Right cardiac atrium (tissue), 5 donors: ENCODE measurements at regions not wholly inside any gene's neighbourhood (a gene's known extent, or its start where the extent isn't known, plus 50 kb on each side); places are given as distances from the start of the nearest gene placed in this dataset.
A peak's percentile ranks its signal among the peaks of the same experiment; 100 is the strongest.

Experiments
- ATAC-seq, 2 donors: fragments of 200-7000 bp; cut with Tn5 transposase; one replicate each; pipeline versions ENCODE4 v1.8.0 to v1.9.1; 2020; ENCODE audit warnings: moderate library complexity in 2 of 2, mild to moderate bottlenecking in 1 of 2
- DNase-seq, 3 donors: peaks; one replicate each; pipeline ENCODE4 v3.0.0-alpha.2; 2020
- H3K27ac ChIP-seq: one replicate; pipeline ENCODE4 v1.5.1; 2013; ENCODE audit warnings: mild to moderate bottlenecking, low read length, control low read depth, moderate library complexity
- H3K27me3 ChIP-seq: one replicate; pipeline ENCODE4 v1.6.1; 2013; ENCODE audit not compliant: control insufficient read depth, insufficient read depth
- H3K4me1 ChIP-seq: one replicate; pipeline ENCODE4 v1.6.1; 2013; ENCODE audit warnings: low read length; ENCODE audit not compliant: control insufficient read depth, insufficient read depth
- H3K4me3 ChIP-seq: one replicate; pipeline ENCODE4 v1.5.1; 2013; ENCODE audit warnings: low read length, control low read depth
- H3K9me3 ChIP-seq: one replicate; pipeline ENCODE4 v1.6.1; 2013; ENCODE audit warnings: low read length; ENCODE audit not compliant: control insufficient read depth
- WGBS: extraction: QIAGEN DNeasy Blood & Tissue Kit; methylation state at CpG from one replicate; pipeline ENCODE4 v1.1.7; 2013; 5-methylcytosine and 5-hydroxymethylcytosine counted together
- intact Hi-C, 4 donors: fragments of 100-400 bp; cut with DNase I; formaldehyde crosslinking; loops; one replicate each; pipeline versions ENCODE4 v1.11.0 to v1.14.0; 2022 to 2023
- donor health status: healthy with polysubstance abuse.
- donor health status: DM: no; HTN: yes; CAD: no.
- donor health status: DM: no; HTN: no; CAD: no.
- donor health status: DM: no; HTN: yes; CAD: no; lungs with severe emphysema.
- donor health status: DM: yes; HTN: yes; CAD: no.

- Histone ChIP-seq H3K27me3 (no peaks in the 10 kb centered on the region), H3K27ac (no peak overlapping the region), H3K4me3 (no peak overlapping the region), H3K9me3 (no peaks in the 10 kb centered on the region), H3K4me1 (no peaks in the 10 kb centered on the region)
- WGBS: 46% methylated on average over 4 of the region's 4 CpGs
- intact Hi-C loops: no loop called here
- DNase-seq (peak in 1 of 3 donors; percentile 31), ATAC-seq (peak in 1 of 2 donors; percentile 53)
Observed at GRCh38 chr14:82710267-82710841, 1176.7 kb upstream of the SEL1L start.

GRCh38 chr14:82719617-82720016 lies 1186.0 kb upstream of the SEL1L start:
- no peak for ATAC-seq
- WGBS: 37% methylated on average over 4 of the region's 4 CpGs
- no peaks in the 10 kb centered on the region for H3K27me3 ChIP-seq
- H3K9me3 ChIP-seq: no peaks in the 10 kb centered on the region
- H3K4me3 ChIP-seq: no peak overlapping the region
- intact Hi-C loops: no loop called here
- no peak overlapping the region for H3K27ac ChIP-seq
- no peaks in the 10 kb centered on the region for H3K4me1 ChIP-seq
- no peak for DNase-seq

- H3K27ac ChIP-seq: no peak overlapping the region
- no peak for ATAC-seq
- 76% methylated on average over 3 of the region's 3 CpGs for WGBS
Observed at GRCh38 chr14:82720431-82720830, 1186.8 kb upstream of the SEL1L start.

GRCh38 chr14:82720946-82721345 lies 1187.3 kb upstream of the SEL1L start:
- no peaks in the 10 kb centered on the region for H3K27me3 ChIP-seq
- intact Hi-C loops: no loop called here
- H3K9me3 ChIP-seq: no peaks in the 10 kb centered on the region
- no peak for ATAC-seq
- no peak overlapping the region for H3K4me3 ChIP-seq
- no peaks in the 10 kb centered on the region for H3K4me1 ChIP-seq
- no peak for DNase-seq
- 56% methylated on average over 5 of the region's 5 CpGs for WGBS
- H3K27ac ChIP-seq: no peak overlapping the region

More at GRCh38 chr14:82720431-82720830, 1186.8 kb upstream of the SEL1L start:
- H3K9me3 ChIP-seq: no peaks in the 10 kb centered on the region
- no peaks in the 10 kb centered on the region for H3K27me3 ChIP-seq
- no peak for DNase-seq
- H3K4me1 ChIP-seq: no peaks in the 10 kb centered on the region
- no peak overlapping the region for H3K4me3 ChIP-seq
- intact Hi-C loops: no loop called here

- Histone ChIP-seq H3K4me3 (no peak overlapping the region), H3K4me1 (no peaks in the 10 kb centered on the region), H3K27me3 (no peaks in the 10 kb centered on the region), H3K9me3 (no peaks in the 10 kb centered on the region), H3K27ac (no peak overlapping the region)
- WGBS: 11% methylated on average over 2 of the region's 2 CpGs
- DNase-seq (no peak), ATAC-seq (no peak)
- intact Hi-C loops: no loop called here
Observed at GRCh38 chr14:82724316-82724715, 1190.7 kb upstream of the SEL1L start.

GRCh38 chr14:82725213-82725612 lies 1191.6 kb upstream of the SEL1L start:
- intact Hi-C loops: no loop called here
- no peak overlapping the region for H3K4me3 ChIP-seq
- ATAC-seq (no peak), DNase-seq (no peak)
- H3K27ac ChIP-seq: no peak overlapping the region
- no peaks in the 10 kb centered on the region for H3K4me1 ChIP-seq
- no peaks in the 10 kb centered on the region for H3K27me3 ChIP-seq
- H3K9me3 ChIP-seq: no peaks in the 10 kb centered on the region

- no peaks in the 10 kb centered on the region for H3K9me3 ChIP-seq
- no peak overlapping the region for H3K4me3 ChIP-seq
- DNase-seq (no peak), ATAC-seq (no peak)
- H3K27ac ChIP-seq: no peak overlapping the region
- intact Hi-C loops: no loop called here
- H3K27me3 ChIP-seq: no peaks in the 10 kb centered on the region
- 60% methylated on average over 4 of the region's 4 CpGs for WGBS
- H3K4me1 ChIP-seq: no peaks in the 10 kb centered on the region
Observed at GRCh38 chr14:82731526-82731925, 1197.9 kb upstream of the SEL1L start.

GRCh38 chr14:82740547-82740946 lies 1206.9 kb upstream of the SEL1L start:
- H3K4me1 ChIP-seq: no peaks in the 10 kb centered on the region
- no peak overlapping the region for H3K4me3 ChIP-seq
- no peak for ATAC-seq
- H3K9me3 ChIP-seq: no peaks in the 10 kb centered on the region
- intact Hi-C loops: no loop called here
- H3K27me3 ChIP-seq: no peaks in the 10 kb centered on the region
- DNase-seq: no peak
- H3K27ac ChIP-seq: no peak overlapping the region
- WGBS: 44% methylated on average over 4 of the region's 4 CpGs

GRCh38 chr14:82755476-82755875 lies 1221.8 kb upstream of the SEL1L start:
- H3K27ac ChIP-seq: no peak overlapping the region
- no peaks in the 10 kb centered on the region for H3K4me1 ChIP-seq
- 53% methylated on average over 3 of the region's 3 CpGs for WGBS
- H3K4me3 ChIP-seq: no peak overlapping the region
- intact Hi-C loops: no loop called here
- ATAC-seq: no peak
- H3K27me3 ChIP-seq: no peaks in the 10 kb centered on the region
- no peak for DNase-seq
- H3K9me3 ChIP-seq: no peaks in the 10 kb centered on the region

GRCh38 chr14:82755923-82756322 lies 1222.3 kb upstream of the SEL1L start:
- DNase-seq: peak in 1 of 3 donors; percentile 41
- Histone ChIP-seq H3K27ac (no peak overlapping the region), H3K4me3 (no peak overlapping the region), H3K27me3 (no peaks in the 10 kb centered on the region), H3K9me3 (no peaks in the 10 kb centered on the region), H3K4me1 (no peaks in the 10 kb centered on the region)
- WGBS: 61% methylated on average over 1 of the region's 1 CpG
- no peak for ATAC-seq
- intact Hi-C loops: no loop called here

- no peak overlapping the region for H3K27ac ChIP-seq
- ATAC-seq: no peak
Observed at GRCh38 chr14:82757776-82758175, 1224.1 kb upstream of the SEL1L start.

GRCh38 chr14:82759656-82760055 lies 1226.0 kb upstream of the SEL1L start:
- Histone ChIP-seq H3K4me3 (no peak overlapping the region), H3K27ac (no peak overlapping the region), H3K4me1 (no peaks in the 10 kb centered on the region), H3K27me3 (no peaks in the 10 kb centered on the region), H3K9me3 (no peaks in the 10 kb centered on the region)
- intact Hi-C loops: no loop called here
- 88% methylated on average over 3 of the region's 3 CpGs for WGBS
- DNase-seq (no peak), ATAC-seq (no peak)

More at GRCh38 chr14:82757776-82758175, 1224.1 kb upstream of the SEL1L start:
- Histone ChIP-seq H3K4me1 (no peaks in the 10 kb centered on the region), H3K4me3 (no peak overlapping the region), H3K9me3 (no peaks in the 10 kb centered on the region), H3K27me3 (no peaks in the 10 kb centered on the region)
- WGBS: 79% methylated on average over 2 of the region's 2 CpGs
- DNase-seq: no peak
- intact Hi-C loops: no loop called here
